A204.1 (cell line): ENCODE measurements at regions not wholly inside any gene's neighbourhood (a gene's known extent, or its start where the extent isn't known, plus 50 kb on each side); places are given as distances from the start of the nearest gene placed in this dataset.
A peak's percentile ranks its signal among the peaks of the same experiment; 100 is the strongest.

ENCODE experiments used
- FAIRE-seq: peaks from 2 replicates; lab custom pipeline; 2012; peaks lifted over from hg19 to GRCh38; lab: Jason Lieb, UNC

DNA sequence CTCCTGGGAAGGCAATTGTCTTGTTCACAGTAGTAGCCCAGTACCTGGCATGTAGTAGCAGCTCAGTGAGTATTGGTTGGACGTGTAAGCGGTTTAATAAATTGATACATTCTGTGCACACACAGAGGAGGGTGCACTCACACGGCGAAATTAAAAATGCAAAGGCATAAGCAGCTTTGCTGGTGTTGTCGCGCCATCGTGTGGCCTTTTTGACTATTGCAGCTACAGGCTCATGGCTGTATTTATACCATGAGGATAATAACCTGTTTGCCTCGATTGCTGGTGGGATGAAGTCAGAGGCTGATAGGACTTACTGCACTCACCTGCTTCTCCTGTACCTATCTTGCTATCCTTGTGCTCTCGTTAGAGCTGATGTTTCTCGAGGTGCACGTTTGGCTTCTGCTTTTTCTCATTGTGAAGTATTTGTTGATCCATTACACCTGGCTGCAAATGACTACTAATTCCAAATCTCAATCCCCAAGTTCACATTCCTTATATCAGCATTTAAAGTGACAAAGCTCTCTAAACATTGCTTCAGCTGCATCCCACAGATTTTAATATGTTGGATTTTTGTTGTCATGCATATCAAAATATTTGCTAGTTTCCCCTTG, 61.5 kb downstream of the TBXT start:
- peak; percentile 81 for FAIRE-seq

DNA sequence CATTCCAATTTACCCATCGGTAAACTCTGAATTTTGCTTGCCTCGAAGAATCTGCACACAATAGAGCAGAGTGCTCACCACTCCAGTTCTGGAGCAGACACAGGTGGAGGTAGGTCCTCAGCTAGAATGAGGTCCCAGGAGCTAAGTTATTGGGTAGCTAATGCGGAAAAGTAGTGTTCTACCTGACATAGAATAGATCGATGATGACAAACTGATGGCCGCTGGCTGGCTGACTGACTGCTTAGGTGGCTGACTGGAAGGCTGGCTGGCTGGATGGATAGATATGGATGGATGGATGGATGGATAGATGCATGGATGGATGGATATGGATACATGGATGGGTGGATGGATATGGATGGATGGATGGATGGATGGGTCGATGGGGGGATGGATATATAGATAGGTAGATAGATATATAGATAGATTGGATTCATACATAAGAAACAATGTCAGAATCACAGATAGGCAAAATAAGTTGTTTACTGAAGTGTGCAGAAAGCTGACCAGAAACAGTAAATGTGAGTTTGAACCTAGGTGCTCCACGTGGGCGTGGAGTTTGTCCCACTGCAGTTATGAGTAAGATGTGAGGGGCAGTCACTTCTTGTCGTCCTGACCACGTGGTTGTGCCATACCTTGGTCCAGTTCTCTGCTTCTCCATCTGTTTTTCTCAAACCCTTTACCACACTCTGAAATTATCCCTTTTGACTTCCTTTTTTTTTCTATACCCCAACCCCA, 62.1 kb downstream of the TBXT start:
- no peak for FAIRE-seq

GRCh38 chr6:166104872-166105271, 62.8 kb downstream of the TBXT start:
- FAIRE-seq, result no peak

- no peak for FAIRE-seq
Observed at GRCh38 chr6:166104107-166104506, 63.5 kb downstream of the TBXT start.

DNA sequence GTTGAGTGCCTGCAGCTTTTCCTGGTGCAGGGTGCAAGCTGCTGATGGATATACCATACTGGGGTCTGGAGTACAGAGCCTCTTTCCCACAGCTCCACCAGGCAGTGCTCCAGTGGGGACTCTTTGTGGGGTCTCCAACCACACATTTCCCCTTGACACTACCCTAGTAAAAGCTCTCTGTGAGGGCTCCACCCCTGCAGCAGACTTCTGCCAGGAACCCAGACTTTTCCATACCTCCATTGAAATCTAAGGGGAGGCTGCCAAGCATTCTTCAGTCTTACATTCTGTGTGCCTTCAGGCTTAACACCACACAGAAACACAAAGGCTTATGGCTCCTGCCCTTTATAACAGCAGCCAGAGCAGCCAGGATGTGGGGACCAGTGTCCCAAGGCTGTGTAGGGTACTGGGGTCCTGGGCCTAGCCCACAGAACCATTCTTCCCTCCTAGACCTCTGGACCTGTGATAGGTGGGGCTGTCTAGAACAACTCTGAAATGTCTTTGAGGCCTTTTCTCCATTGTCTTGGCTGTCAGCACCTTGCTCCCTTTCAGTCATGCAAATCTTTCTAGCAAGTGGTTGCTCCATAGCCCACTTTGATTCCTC, 65.7 kb downstream of the TBXT start:
- FAIRE-seq, result no peak

DNA sequence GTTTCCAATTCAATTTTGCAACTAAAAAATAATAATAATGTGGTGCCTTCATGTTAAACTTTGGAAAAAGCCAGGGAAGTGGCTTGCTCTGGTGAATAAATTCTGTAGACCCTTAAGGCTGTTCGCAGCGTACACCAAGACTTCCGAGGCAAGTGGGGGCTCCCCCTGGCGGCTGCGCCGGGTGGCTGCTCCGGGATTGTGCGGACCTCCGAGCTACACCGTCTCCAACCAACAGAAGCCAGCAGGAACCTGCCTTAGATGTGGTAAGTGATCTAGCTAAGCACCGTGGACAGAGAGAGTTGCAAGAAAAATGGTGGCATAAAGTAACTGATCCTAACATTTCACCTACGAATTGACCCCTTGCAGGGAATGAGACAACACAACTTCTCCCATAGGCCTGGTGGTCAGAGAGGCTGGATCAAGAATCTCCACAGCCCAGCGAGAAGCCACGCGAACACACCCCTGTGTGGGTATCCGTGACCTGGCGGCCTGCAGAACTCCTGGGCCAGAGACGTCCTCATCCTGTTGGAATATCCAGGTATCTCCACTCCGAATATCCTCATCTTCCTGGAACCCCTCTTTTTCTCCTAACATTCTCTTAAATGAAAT, 69.6 kb downstream of the TBXT start:
- FAIRE-seq, result no peak

DNA sequence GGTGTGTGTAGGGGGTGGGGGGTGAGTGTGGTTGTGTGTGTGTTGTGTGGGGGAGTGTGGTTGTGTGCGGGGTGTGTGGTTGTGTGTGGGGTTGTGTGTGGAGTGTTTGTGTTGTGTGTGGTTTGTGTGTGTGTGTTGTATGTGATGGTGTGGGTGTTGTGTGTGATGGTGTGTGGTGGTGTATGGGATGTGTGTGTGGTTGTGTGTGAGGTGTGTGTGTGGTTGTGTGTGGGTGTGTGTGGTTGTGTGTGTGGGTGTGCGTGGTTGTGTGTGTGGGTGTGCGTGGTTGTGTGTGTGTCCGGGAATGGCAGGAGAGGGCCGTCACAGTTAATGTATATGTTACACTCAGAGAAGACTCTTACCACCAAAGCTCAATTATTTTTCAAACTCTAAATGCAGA, 79.8 kb downstream of the TBXT start:
- FAIRE-seq, result no peak

- FAIRE-seq, result no peak
Observed at GRCh38 chr6:166087246-166087645, 80.4 kb downstream of the TBXT start.

DNA sequence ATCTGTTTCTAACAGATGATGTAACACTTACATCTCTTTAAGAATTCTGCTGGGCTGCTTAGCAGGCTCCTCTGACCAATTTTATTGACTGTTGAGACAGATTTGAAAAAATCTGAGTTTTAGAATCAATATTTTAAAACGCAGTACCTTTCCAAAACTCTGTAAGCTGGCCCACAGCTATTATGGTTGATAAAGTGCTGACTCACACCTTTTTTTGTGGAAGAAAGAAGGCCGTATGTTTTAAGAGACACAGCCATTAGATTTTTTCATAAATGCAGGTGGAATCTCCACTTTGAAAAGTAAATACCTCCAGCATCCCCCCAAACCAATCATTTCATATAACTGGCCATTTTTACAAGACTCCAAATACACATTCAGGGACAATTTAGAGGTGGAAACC, 82.2 kb downstream of the TBXT start:
- no peak for FAIRE-seq

- FAIRE-seq, result no peak
Observed at GRCh38 chr6:166084951-166085350, 82.7 kb downstream of the TBXT start.

DNA sequence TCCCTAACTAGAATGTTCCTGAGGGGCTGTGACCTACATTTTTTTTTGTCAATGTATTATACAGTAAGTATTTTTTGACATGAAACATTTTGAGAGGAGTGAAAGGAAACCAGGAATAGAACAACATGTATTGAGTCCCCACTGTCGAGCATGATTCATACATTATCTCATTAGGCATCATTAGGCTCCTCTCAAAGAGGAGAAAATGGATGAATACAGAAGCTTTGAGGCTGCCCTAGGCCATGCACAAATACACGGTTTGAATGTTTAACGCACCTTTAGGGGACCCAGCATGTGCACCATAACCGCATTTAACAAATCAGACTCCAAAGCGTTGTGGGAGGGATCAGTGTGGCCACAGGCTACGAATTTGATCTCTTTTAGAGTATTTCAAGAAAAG, 87.8 kb downstream of the TBXT start:
- no peak for FAIRE-seq

DNA sequence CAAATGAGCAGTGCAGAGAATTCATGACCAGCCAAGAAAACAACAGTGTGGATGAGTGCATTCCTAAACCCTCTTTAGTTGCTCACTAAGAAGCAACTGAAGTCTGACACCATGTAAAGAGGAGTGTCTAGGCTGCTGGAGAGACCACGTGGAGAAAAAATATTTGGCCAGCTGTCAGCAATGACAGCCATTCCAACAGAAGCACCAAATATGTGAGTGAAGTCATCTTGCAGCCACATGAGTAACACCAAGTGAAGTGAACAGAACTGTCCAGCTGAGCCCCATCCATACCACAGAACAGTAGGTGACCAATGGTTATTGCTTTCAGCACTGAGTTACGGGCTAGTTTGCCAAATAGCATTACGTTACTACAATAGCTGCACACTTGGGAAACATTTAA, 89.4 kb downstream of the TBXT start:
- FAIRE-seq, result no peak

- FAIRE-seq, result no peak
Observed at GRCh38 chr6:166076625-166077024, 91.0 kb downstream of the TBXT start.

- no peak for FAIRE-seq
Observed at GRCh38 chr6:166075925-166076324, 91.7 kb downstream of the TBXT start.

- no peak for FAIRE-seq
Observed at GRCh38 chr6:166075186-166075585, 92.5 kb downstream of the TBXT start.

GRCh38 chr6:166073082-166073481, 94.6 kb downstream of the TBXT start:
- FAIRE-seq, result no peak

DNA sequence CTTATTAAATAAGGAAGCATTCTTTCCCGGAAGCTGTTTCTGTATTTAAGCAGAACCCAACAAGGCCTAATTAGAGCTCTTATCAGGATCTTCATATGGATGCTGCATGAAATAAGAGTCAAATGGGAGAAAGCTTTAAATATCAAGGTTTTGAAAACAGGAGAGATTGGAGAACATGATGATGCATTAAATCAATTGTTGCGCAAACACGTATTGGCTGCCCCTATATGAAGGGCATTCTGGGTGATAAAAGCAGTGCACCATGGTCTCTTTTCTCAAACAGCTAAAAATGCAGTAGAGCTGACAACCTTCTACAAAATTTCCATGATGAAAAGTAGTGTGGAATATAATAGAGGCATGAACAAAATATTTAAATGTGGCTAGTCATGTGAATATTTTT, 98.9 kb downstream of the TBXT start:
- no peak for FAIRE-seq

DNA sequence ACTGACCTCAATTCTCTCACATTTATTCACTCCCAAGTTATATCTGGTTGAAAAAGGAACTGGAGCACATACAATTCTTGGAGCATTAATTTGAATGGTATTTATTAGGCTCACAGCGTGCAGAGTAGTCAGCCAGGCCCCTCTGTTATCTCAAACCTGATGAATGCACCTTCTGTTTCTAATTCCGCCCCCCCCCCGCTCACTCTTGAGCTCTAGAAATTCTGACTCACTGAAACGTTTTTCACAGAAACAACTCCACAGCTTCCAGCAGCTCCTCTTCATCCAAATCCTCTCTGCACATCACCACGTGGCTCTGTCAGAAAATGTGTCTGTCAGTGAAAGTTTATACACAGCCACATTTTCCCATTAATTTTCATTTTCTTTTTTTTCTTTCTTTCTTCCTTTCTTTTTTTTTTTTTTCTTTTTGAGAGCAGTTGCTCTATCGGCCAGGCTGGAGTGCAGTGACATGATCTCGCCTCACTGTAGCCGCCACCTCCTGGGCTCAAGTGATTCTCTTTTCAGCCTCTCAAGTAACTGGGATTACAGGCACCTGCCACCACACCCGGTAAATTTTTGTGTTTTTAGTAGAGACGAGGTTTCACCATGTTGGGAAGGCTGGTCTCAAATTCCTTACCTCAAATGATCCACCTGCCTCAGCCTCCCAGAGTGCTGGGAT, 109.4 kb downstream of the TBXT start:
- no peak for FAIRE-seq

GRCh38 chr6:166057431-166057830, 110.2 kb downstream of the TBXT start:
- FAIRE-seq, result no peak

DNA sequence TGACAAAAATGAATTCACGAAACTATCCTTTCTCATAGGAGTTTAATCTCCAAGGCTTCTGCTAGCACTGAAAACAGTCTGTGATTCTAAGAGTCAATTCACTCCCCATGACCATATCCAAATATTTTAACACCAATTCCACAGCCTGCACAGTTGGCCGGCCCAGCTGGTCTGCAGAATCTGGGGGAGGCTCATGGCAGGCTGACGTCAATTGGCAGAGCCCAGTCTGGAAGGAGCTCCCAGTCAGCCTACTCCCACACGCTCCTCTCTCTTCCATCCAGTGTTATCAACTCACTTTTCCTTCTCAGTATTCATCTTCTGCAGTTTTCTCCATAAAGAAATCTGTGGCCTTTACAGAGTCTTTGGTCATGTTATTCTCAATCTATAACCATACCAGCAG, 111.0 kb downstream of the TBXT start:
- no peak for FAIRE-seq

- FAIRE-seq, result no peak
Observed at GRCh38 chr6:166055801-166056200, 111.8 kb downstream of the TBXT start.

DNA sequence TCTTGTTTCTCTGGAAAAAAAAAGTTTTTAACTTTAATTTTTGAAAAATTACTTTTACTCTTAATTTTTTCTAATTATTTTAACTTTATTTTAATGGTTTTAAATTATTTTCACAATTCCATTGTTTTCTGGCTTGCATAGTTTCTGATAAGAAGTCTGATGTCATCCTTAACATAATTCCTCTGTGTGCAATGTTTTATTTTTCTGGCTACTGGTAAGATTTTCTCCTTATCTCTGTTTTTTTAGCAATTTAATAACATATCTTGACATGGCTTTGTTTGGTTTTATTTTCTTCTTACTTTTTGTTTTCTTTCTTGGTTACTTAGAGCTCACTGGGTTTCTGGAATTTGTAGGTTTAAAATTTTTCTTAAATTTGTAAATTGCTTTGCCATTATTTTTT, 114.8 kb downstream of the TBXT start:
- FAIRE-seq, result peak; percentile 58

DNA sequence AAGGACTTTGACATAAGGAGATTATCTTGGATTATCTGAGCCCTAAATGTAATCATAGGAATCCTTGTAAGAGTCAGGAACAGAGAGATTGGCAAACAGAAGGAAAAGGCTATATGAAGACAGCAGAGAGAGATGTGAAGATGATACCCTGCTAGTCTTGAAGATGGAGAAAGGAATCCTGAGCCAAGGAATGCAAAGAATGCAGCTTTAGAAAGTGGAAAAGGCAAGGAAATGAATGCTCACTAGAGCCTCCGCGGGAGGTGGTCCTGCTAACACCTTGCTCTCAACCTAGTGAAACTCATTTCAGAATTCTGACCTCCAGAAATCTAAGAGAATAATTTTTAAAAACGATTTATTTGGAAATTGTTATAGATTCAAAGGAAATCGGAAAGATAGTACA, 117.1 kb downstream of the TBXT start:
- no peak for FAIRE-seq
